Central memory CD8-positive, alpha-beta T cell (primary cell): ENCODE measurements at regions not wholly inside any gene's neighbourhood (a gene's known extent, or its start where the extent isn't known, plus 50 kb on each side); places are given as distances from the start of the nearest gene placed in this dataset.

Source experiments
- ATAC-seq: fragments of 150-1000 bp; cut with Tn5 transposase; replicated peaks from 2 replicates; pipeline ENCODE4 v1.10.0; 2022; ENCODE audit warnings: mild to moderate bottlenecking, moderate FRiP score, moderate number of reproducible peaks; ENCODE audit not compliant: poor library complexity, severe bottlenecking; ENCODE audit errors: extremely low read depth
- DNase-seq, 2 donors: peaks; one replicate each; pipeline ENCODE4 v3.0.0; 2021; ENCODE audit warnings: low spot score in 2 of 2
- H3K27ac Mint-ChIP-seq: one replicate; pipeline ENCODE4 v1.8.0; 2022; ENCODE audit warnings: low read depth, mild to moderate bottlenecking, moderate library complexity, mixed read lengths
- H3K27me3 Mint-ChIP-seq: one replicate; pipeline ENCODE4 v1.8.0; 2022; ENCODE audit warnings: mixed read lengths
- H3K36me3 Mint-ChIP-seq: one replicate; pipeline ENCODE4 v1.8.0; 2022; ENCODE audit warnings: mild to moderate bottlenecking, moderate library complexity, mixed read lengths; ENCODE audit not compliant: insufficient read depth
- H3K4me1 Mint-ChIP-seq: one replicate; pipeline ENCODE4 v1.8.0; 2022; ENCODE audit warnings: mixed read lengths
- H3K4me3 Mint-ChIP-seq: one replicate; pipeline ENCODE4 v1.8.0; 2022; ENCODE audit warnings: mild to moderate bottlenecking, moderate library complexity, mixed read lengths
- H3K9me3 Mint-ChIP-seq: one replicate; pipeline ENCODE4 v1.8.0; 2022; ENCODE audit warnings: mixed read lengths

- Mint-ChIP-seq H3K4me3 (no peak overlapping the region), H3K27me3 (no peaks in the 10 kb centered on the region), H3K36me3 (no peaks in the 10 kb centered on the region), H3K4me1 (no peaks in the 10 kb centered on the region), H3K27ac (no peak overlapping the region), H3K9me3 (no peaks in the 10 kb centered on the region)
- DNase-seq (no peak), ATAC-seq (no peak)
Measured at GRCh38 chr12:30843211-30843610, 83.3 kb upstream of the TSPAN11 start.

GRCh38 chr12:30840715-30841114, 85.8 kb upstream of the TSPAN11 start:
- Mint-ChIP-seq H3K4me1 (no peaks in the 10 kb centered on the region), H3K36me3 (no peaks in the 10 kb centered on the region), H3K4me3 (no peak overlapping the region), H3K27me3 (peaks cover 20% of the 10 kb centered on the region), H3K9me3 (no peaks in the 10 kb centered on the region), H3K27ac (no peak overlapping the region)
- DNase-seq (no peak), ATAC-seq (no peak)

- ATAC-seq: no peak
- Mint-ChIP-seq H3K27me3 (peaks cover 29% of the 10 kb centered on the region), H3K4me1 (no peaks in the 10 kb centered on the region), H3K36me3 (no peaks in the 10 kb centered on the region), H3K4me3 (no peak overlapping the region), H3K9me3 (no peaks in the 10 kb centered on the region), H3K27ac (no peak overlapping the region)
- no peak for DNase-seq
Measured at GRCh38 chr12:30839643-30840220, 85.0 kb upstream of the CAPRIN2 start.

GRCh38 chr12:30837595-30837994, 82.8 kb upstream of the CAPRIN2 start:
- H3K36me3 Mint-ChIP-seq: no peaks in the 10 kb centered on the region
- H3K27me3 Mint-ChIP-seq: peaks cover 37% of the 10 kb centered on the region
- H3K4me1 Mint-ChIP-seq: no peaks in the 10 kb centered on the region
- no peak overlapping the region for H3K4me3 Mint-ChIP-seq
- H3K9me3 Mint-ChIP-seq: no peaks in the 10 kb centered on the region
- DNase-seq (no peak), ATAC-seq (no peak)
- H3K27ac Mint-ChIP-seq: no peak overlapping the region

GRCh38 chr12:30836656-30837445, 82.1 kb upstream of the CAPRIN2 start:
- DNase-seq: no peak
- Mint-ChIP-seq H3K36me3 (no peaks in the 10 kb centered on the region), H3K4me1 (no peaks in the 10 kb centered on the region), H3K9me3 (no peaks in the 10 kb centered on the region), H3K27me3 (peaks cover 42% of the 10 kb centered on the region), H3K27ac (no peak overlapping the region), H3K4me3 (no peak overlapping the region)
- no peak for ATAC-seq

- Mint-ChIP-seq H3K4me3 (no peak overlapping the region), H3K27me3 (peaks cover 53% of the 10 kb centered on the region), H3K4me1 (no peaks in the 10 kb centered on the region), H3K9me3 (no peaks in the 10 kb centered on the region), H3K27ac (no peak overlapping the region), H3K36me3 (no peaks in the 10 kb centered on the region)
- no peak for ATAC-seq
- no peak for DNase-seq
Measured at GRCh38 chr12:30835216-30835615, 80.5 kb upstream of the CAPRIN2 start.

GRCh38 chr12:30830751-30831150, 76.0 kb upstream of the CAPRIN2 start:
- Mint-ChIP-seq H3K36me3 (peaks cover 2% of the 10 kb centered on the region), H3K4me3 (no peak overlapping the region), H3K9me3 (no peaks in the 10 kb centered on the region), H3K27me3 (peaks cover 54% of the 10 kb centered on the region), H3K27ac (no peak overlapping the region), H3K4me1 (no peaks in the 10 kb centered on the region)
- DNase-seq (no peak), ATAC-seq (no peak)

- peaks cover 45% of the 10 kb centered on the region for H3K27me3 Mint-ChIP-seq
- ATAC-seq (no peak), DNase-seq (no peak)
- peaks cover 2% of the 10 kb centered on the region for H3K36me3 Mint-ChIP-seq
- no peak overlapping the region for H3K27ac Mint-ChIP-seq
- H3K4me3 Mint-ChIP-seq: no peak overlapping the region
- no peaks in the 10 kb centered on the region for H3K4me1 Mint-ChIP-seq
- H3K9me3 Mint-ChIP-seq: no peaks in the 10 kb centered on the region
Measured at GRCh38 chr12:30829876-30830275, 75.1 kb upstream of the CAPRIN2 start.

GRCh38 chr12:30828686-30829085, 73.9 kb upstream of the CAPRIN2 start:
- DNase-seq (no peak), ATAC-seq (no peak)
- no peak overlapping the region for H3K27ac Mint-ChIP-seq
- peaks cover 2% of the 10 kb centered on the region for H3K36me3 Mint-ChIP-seq
- peaks cover 55% of the 10 kb centered on the region for H3K27me3 Mint-ChIP-seq
- H3K9me3 Mint-ChIP-seq: no peaks in the 10 kb centered on the region
- H3K4me1 Mint-ChIP-seq: no peaks in the 10 kb centered on the region
- no peak overlapping the region for H3K4me3 Mint-ChIP-seq

- Mint-ChIP-seq H3K27me3 (peaks cover 47% of the 10 kb centered on the region), H3K27ac (no peak overlapping the region)
Measured at GRCh38 chr12:30827101-30828066, 72.6 kb upstream of the CAPRIN2 start.

GRCh38 chr12:30826276-30826675, 71.5 kb upstream of the CAPRIN2 start:
- no peak overlapping the region for H3K27ac Mint-ChIP-seq
- H3K4me3 Mint-ChIP-seq: no peak overlapping the region
- no peaks in the 10 kb centered on the region for H3K9me3 Mint-ChIP-seq
- DNase-seq: no peak
- H3K36me3 Mint-ChIP-seq: peaks cover 5% of the 10 kb centered on the region
- peaks cover 37% of the 10 kb centered on the region for H3K27me3 Mint-ChIP-seq
- peaks cover 17% of the 10 kb centered on the region for H3K4me1 Mint-ChIP-seq
- ATAC-seq: no peak

More at GRCh38 chr12:30827101-30828066, 72.6 kb upstream of the CAPRIN2 start:
- peaks cover 5% of the 10 kb centered on the region for H3K36me3 Mint-ChIP-seq
- no peak overlapping the region for H3K4me3 Mint-ChIP-seq
- DNase-seq (no peak), ATAC-seq (no peak)
- H3K4me1 Mint-ChIP-seq: peaks cover 10% of the 10 kb centered on the region
- H3K9me3 Mint-ChIP-seq: no peaks in the 10 kb centered on the region

GRCh38 chr12:30825341-30825740, 70.6 kb upstream of the CAPRIN2 start:
- no peak for ATAC-seq
- peaks cover 17% of the 10 kb centered on the region for H3K4me1 Mint-ChIP-seq
- no peak overlapping the region for H3K27ac Mint-ChIP-seq
- no peak for DNase-seq
- no peak overlapping the region for H3K4me3 Mint-ChIP-seq
- H3K9me3 Mint-ChIP-seq: no peaks in the 10 kb centered on the region
- H3K27me3 Mint-ChIP-seq: peaks cover 34% of the 10 kb centered on the region
- peaks cover 5% of the 10 kb centered on the region for H3K36me3 Mint-ChIP-seq
